GM18511 (cell line): ENCODE measurements at regions not wholly inside any gene's neighbourhood (a gene's known extent, or its start where the extent isn't known, plus 50 kb on each side); places are given as distances from the start of the nearest gene placed in this dataset.
A peak's percentile ranks its signal among the peaks of the same experiment; 100 is the strongest.

Experiments
- ATAC-seq: cut with Tn5 transposase; IDR thresholded peaks from one replicate; pipeline ENCODE4 v1.9.1; 2021; ENCODE audit warnings: mild to moderate bottlenecking, moderate library complexity; ENCODE audit not compliant: unreplicated experiment

- ATAC-seq, result peak; percentile 82
Measured at GRCh38 chr6:2563635-2564034, 187.1 kb downstream of the MYLK4 start.

DNA sequence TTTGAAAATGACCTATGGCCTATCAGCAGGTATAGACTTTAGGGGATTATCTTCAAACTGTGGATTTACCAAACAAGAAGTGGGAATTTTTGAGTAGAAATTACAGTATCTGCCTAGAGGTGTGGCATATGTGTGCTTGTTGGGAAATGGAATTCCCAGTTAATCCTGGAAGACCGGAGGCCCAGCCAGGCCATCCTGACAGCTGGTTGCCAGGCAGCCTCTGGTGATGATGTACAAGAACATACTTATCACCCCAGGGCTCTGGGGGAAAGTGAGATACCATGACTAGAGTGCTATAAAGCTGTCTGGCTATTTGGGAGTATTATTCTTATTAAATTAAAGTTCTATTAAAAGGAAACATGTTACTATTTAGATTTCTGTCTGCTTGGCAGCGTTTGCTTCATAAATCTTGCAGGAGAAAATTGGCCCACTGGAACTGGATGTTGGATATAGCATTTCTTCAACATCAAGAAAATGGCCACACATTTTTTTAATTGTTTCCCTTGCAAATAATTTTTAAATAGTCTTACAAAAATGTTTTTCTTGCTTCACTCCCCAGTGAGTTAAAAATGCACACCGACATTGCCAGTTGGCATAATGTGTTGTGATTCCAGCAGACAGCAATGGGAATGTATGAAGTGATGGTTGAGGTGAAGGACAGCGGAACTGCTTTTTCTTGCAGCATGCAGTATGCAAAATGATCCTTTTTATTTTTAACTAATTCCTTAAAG, 187.8 kb downstream of the MYLK4 start:
- no peak for ATAC-seq

DNA sequence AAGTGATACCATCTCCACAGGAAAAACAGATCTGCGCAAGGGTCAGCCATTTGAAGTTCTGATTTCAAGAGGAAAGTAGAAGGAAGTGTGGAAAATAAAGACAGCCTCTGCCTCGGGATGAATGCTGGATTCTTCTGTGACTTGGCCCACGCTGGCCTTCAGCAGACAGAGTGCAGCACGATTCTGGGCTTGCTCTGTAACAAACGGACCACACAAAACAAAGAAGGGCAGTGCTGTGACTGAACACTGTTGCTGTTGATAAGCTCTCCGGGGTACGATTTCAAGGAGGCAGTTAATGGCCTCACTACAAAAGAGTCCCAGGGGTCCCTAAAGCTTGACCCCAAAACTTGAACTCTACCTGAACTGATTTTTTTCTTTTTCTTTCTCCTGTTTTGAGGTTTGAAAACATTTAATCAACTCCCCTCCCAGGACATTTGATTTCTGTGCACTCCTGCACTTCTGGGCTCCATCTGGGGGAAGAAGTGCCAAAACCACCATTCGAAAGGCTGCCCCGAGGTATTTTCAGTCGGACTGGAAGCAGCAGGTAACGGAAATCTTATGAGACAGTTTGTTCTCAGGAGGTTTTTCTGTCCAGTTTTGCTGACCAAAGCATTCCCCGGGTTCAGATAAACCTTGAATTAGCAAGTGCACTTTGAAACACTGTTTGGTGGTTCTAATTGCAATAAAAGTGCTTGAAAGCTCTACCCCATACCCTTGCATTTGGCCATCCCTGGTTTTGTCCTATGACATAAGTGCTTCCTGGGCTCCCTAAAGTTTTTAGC, 189.6 kb downstream of the MYLK4 start:
- no peak for ATAC-seq

GRCh38 chr6:2560140-2560818, 190.4 kb downstream of the MYLK4 start:
- no peak for ATAC-seq

- no peak for ATAC-seq
Measured at GRCh38 chr6:2558861-2559801, 191.6 kb downstream of the MYLK4 start.

DNA sequence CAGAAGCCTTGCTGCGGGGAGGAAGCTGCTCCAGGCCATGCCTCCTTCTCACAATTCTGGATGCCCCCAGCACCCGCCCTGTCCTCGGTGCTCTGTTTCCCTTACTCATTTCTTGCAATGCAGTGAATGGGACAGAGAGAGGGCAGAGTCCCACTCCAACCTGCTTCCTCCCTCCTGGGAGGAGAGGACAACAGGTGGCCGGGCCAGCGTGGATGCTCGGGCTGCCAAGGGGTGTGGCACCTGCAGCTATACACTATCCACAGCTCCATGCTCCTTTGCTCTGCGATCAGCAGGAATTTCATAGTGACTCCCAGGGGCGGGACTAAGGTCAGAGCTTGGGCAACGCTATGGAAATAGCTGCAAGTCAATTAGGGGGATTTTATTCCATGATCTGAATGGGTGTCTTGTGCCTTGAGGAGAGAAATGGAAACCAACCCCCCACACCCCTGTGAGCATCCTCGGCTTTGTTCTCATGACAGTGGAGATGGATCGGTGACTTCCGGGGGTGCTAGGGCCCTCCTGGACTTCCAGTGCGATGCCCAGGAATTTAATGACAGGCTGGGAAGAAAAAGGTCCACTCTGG, 192.5 kb downstream of the MYLK4 start:
- ATAC-seq, result no peak

DNA sequence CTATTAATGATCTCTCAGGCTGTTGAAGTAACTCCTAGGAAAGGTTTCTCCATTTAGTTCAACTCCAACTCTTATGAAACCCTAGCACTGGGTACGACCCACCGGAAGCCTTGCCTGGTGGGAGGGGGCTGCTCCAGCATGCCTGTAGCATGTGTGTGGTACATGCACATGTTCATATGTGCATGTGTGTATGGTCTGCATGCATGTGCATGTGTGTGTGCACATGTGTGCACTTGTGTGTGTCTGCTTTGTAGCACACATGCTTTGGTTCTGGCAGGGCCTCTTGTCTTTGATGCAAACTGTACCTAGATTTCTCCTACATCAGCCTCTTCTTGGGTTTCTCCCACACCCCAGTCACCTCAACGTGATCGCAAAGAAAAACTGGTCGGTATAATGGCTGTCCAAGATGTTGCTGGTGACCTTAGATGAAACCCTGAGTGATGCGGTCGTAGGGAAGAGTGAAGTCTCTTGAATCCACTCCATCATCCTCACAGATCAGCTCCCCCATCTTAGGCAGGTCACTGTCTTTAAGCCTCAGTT, 193.5 kb downstream of the MYLK4 start:
- no peak for ATAC-seq

- ATAC-seq, result no peak
Measured at GRCh38 chr6:2556761-2557160, 194.0 kb downstream of the MYLK4 start.

- no peak for ATAC-seq
Measured at GRCh38 chr6:2554651-2555260, 196.0 kb downstream of the MYLK4 start.

GRCh38 chr6:2552526-2553154, 198.1 kb downstream of the MYLK4 start:
- no peak for ATAC-seq

DNA sequence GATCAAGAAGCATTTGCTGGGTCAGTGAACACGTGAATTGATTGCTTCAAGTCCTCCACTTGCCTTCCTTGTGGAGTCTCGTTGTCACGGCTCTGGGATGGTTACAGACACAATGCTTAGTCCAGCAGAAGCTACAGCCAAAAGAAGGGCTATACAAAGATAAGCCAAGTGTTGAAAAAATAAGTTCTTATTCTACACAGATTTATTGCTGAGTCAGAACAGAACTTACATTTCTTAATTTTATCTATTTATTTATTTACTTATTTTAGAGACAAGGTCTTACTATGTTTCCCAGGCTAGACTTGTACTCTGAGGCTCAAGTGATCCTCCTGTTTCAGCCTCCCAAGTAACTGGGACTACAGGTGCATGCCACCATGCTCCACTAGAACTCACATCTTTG, 199.0 kb downstream of the MYLK4 start:
- ATAC-seq, result no peak

- ATAC-seq, result no peak
Measured at GRCh38 chr6:2550247-2550646, 200.5 kb downstream of the MYLK4 start.

DNA sequence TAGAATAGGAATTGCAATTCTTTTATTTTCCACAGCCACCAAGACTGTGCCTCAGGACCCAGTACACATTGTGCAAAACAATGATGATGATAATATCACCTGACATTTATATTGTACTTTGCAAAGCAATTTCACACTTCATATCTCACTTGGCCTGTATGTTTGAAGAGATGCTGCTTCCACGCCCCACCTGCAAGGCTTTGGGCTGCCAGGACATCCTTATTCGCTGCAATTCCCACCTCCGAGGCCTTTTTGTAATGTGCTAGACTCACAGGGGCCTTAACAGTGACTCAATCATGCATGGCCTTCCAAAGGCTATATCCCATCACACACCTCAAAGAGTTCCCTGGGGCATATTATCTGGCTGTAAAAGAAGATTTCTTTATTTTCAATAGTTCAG, 200.9 kb downstream of the MYLK4 start:
- no peak for ATAC-seq

GRCh38 chr6:2547355-2547754, 203.4 kb downstream of the MYLK4 start:
- no peak for ATAC-seq

GRCh38 chr6:2546901-2547300, 203.8 kb downstream of the MYLK4 start:
- no peak for ATAC-seq

DNA sequence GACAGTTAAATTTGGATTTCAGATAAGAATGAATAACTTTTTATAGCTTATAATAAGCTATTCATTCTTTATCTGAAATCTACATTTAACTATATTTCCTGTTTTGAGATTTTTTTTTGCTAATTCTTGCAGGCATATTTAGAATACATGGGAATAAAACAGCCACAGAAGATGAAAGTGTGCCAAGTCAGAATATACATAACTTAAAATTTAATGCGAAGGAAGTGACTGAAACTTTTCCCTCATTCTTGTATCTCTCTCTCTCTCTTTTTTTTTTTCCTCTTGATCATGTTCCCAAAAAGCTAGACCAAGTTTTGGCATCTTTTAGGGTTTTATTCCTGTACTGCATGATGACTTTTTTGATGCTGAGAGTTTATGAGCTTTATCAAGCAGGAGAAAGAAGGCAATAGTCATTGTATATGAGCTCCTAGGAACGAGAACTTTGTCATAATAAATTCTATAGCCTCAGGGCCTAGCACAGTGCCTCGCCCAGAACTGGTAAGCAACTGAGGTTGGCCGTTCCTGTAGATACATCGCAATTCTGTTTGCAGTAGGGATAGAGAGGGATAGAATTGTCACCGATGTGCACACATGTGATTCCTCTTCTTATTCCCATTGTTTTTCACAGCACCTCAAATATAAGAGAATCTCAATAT, 205.2 kb downstream of the MYLK4 start:
- ATAC-seq, result no peak

- no peak for ATAC-seq
Measured at GRCh38 chr6:2543321-2543720, 207.4 kb downstream of the MYLK4 start.

DNA sequence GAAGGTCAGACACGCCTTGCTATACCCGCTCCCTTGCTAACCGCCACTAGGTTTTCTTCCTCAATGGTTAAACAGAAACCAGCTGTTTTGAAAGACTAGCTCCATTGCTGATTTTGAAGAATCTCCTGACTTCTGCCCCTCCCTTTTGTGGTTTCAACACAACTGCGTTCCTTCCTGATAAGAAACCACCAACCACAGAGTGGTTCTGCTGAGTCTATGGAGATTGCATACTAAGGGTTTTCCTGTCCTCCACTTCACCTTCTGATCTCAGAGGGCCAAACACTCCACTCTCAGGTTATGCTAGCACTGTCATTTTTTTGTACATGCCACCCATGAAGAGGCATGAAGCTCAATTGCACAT, 207.9 kb downstream of the MYLK4 start:
- ATAC-seq, result peak; percentile 98
